Progenitor cell of endocrine pancreas (in vitro differentiated cells): ENCODE measurements at regions not wholly inside any gene's neighbourhood (a gene's known extent, or its start where the extent isn't known, plus 50 kb on each side); places are given as distances from the start of the nearest gene placed in this dataset.

Source experiments
- DNase-seq: peaks from one replicate; pipeline ENCODE4 v3.0.0; 2021; ENCODE audit warnings: low spot score; ENCODE audit not compliant: unreplicated experiment
- H3K27ac Mint-ChIP-seq: 2 replicates; pipeline ENCODE4 v1.8.0; 2021; ENCODE audit warnings: mild to moderate bottlenecking, moderate library complexity, mixed read lengths
- H3K27me3 Mint-ChIP-seq: 2 replicates; pipeline ENCODE4 v1.8.0; 2021; ENCODE audit warnings: mixed read lengths
- H3K36me3 Mint-ChIP-seq: 2 replicates; pipeline ENCODE4 v1.8.0; 2022; ENCODE audit warnings: mixed read lengths; ENCODE audit not compliant: insufficient read depth
- H3K4me1 Mint-ChIP-seq: 2 replicates; pipeline ENCODE4 v1.8.0; 2021; ENCODE audit warnings: low read depth, mixed read lengths
- H3K4me3 Mint-ChIP-seq: 2 replicates; pipeline ENCODE4 v1.8.0; 2021; ENCODE audit warnings: low read depth, mild to moderate bottlenecking, moderate library complexity, mixed read lengths
- H3K9me3 Mint-ChIP-seq: 2 replicates; pipeline ENCODE4 v1.8.0; 2021; ENCODE audit warnings: low read depth, mixed read lengths
- CTCF ChIP-seq: fragments of 200-600 bp; sonication (generic); IDR thresholded peaks from one replicate; pipeline ENCODE4 v1.5.0; 2021; ENCODE audit warnings: antibody characterized with exemption, mild to moderate bottlenecking; ENCODE audit not compliant: unreplicated experiment

DNA sequence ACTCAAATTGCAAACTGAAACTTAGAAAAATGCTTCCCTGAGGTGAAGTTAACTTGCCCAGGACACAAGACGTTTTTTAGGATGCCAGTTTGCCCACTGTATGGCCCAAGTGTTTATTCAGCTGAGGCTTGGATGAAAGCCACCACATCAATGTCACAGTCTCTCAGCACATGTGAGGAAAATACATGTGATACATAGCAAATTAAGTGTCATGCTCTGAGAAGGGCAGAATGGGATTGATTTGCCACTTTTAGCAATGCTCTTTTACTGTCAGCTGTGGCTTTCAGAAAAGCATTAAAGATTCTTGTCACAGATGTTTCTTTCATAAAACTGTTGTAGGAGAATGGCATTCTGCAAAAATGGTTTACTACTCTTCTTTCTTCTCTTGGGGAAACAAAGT, 165.5 kb downstream of the ZIC1 start:
- Mint-ChIP-seq H3K9me3 (no peaks in the 10 kb centered on the region), H3K27ac (no peak overlapping the region), H3K4me3 (no peak overlapping the region), H3K27me3 (no peaks in the 10 kb centered on the region), H3K36me3 (no peaks in the 10 kb centered on the region), H3K4me1 (no peaks in the 10 kb centered on the region)
- DNase-seq: no peak
- no peak for TF ChIP-seq CTCF

GRCh38 chr3:147575391-147575790, 166.2 kb downstream of the ZIC1 start:
- Mint-ChIP-seq H3K4me3 (no peak overlapping the region), H3K4me1 (no peaks in the 10 kb centered on the region), H3K9me3 (no peaks in the 10 kb centered on the region), H3K27ac (no peak overlapping the region), H3K27me3 (no peaks in the 10 kb centered on the region), H3K36me3 (no peaks in the 10 kb centered on the region)
- TF ChIP-seq CTCF: no peak
- no peak for DNase-seq

DNA sequence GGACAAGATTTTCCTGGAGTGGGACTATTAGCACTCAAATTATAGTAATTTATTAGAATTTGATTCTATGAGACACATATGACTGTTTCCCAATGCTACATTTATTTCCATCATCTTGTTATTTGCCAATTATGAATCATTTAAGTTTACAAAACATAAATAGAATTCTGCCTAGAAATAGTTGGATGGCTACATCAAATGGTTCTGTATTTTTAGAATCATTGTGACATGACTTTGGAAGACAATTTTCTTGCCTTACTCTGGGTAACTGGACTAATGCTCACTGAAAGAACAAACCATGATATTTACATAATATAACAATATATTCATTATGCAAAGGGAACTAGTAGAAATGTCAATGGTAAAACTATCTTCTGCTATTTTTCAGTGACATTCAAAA, 173.5 kb downstream of the ZIC1 start:
- no peak overlapping the region for H3K27ac Mint-ChIP-seq
- no peaks in the 10 kb centered on the region for H3K4me1 Mint-ChIP-seq
- no peaks in the 10 kb centered on the region for H3K36me3 Mint-ChIP-seq
- no peak for TF ChIP-seq CTCF
- no peak for DNase-seq
- no peaks in the 10 kb centered on the region for H3K27me3 Mint-ChIP-seq
- H3K9me3 Mint-ChIP-seq: no peaks in the 10 kb centered on the region
- no peak overlapping the region for H3K4me3 Mint-ChIP-seq

- no peaks in the 10 kb centered on the region for H3K27me3 Mint-ChIP-seq
- H3K4me3 Mint-ChIP-seq: no peak overlapping the region
- no peak overlapping the region for H3K27ac Mint-ChIP-seq
- H3K9me3 Mint-ChIP-seq: no peaks in the 10 kb centered on the region
- TF ChIP-seq CTCF: no peak
- no peak for DNase-seq
- H3K36me3 Mint-ChIP-seq: no peaks in the 10 kb centered on the region
- H3K4me1 Mint-ChIP-seq: no peaks in the 10 kb centered on the region
Observed at GRCh38 chr3:147589016-147589415, 179.9 kb downstream of the ZIC1 start.

- DNase-seq: no peak
- H3K27me3 Mint-ChIP-seq: no peaks in the 10 kb centered on the region
- no peaks in the 10 kb centered on the region for H3K36me3 Mint-ChIP-seq
- no peak overlapping the region for H3K27ac Mint-ChIP-seq
- H3K4me1 Mint-ChIP-seq: no peaks in the 10 kb centered on the region
- TF ChIP-seq CTCF: no peak
- peaks cover 3% of the 10 kb centered on the region for H3K9me3 Mint-ChIP-seq
- H3K4me3 Mint-ChIP-seq: no peak overlapping the region
Observed at GRCh38 chr3:147604136-147604535, 195.0 kb downstream of the ZIC1 start.
